ENCODE measurements at regions not wholly inside any gene's neighbourhood (a gene's known extent, or its start where the extent isn't known, plus 50 kb on each side); places are given as distances from the start of the nearest gene placed in this dataset.
A peak's percentile ranks its signal among the peaks of the same experiment; 100 is the strongest.
"Not testable (repeated sequence)": the region's sequence is repeated elsewhere in the genome, so short reads cannot be mapped to it uniquely, and the experiment has no call there.

DNA sequence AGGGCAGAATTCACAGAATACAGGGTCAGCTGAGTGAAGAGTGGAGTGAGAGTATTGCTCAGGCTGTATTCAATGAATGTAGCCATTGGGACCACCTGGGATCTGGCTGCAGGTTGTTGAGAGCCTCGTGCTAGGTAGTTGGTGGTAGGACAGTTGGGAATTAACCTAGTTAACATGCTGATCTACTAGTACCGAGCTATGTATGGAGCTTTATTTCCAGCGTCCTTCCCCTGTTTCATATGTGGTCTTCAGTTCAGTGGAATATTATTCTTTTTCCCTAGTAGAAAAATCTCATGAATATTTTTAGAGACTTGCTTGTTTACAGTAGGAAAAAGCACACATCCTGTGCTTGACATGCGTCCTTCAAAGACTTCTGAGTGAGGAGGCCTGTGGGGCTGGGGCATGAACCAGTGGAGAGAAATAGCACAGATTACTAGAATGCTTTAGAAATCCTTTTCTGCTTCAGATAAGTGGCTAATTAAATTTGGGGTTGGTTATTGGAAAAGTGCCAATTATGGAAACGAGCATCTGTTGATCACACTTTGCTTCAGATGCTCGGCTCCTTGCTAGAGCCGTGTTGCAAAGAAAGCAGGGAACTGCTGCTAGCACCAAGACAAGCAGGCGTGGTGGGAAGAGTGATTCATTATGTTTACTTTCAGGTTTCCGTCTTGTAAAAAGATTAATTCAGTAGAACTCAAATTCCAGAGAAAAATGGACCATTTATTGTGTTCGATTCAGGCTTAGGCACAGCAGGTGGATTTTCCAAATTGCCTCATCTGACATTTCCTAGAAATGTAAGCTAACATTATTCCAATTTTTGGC is 53.6 kb downstream of the ARF6 start:
- peak; percentile 28 for DNase-seq

DNA sequence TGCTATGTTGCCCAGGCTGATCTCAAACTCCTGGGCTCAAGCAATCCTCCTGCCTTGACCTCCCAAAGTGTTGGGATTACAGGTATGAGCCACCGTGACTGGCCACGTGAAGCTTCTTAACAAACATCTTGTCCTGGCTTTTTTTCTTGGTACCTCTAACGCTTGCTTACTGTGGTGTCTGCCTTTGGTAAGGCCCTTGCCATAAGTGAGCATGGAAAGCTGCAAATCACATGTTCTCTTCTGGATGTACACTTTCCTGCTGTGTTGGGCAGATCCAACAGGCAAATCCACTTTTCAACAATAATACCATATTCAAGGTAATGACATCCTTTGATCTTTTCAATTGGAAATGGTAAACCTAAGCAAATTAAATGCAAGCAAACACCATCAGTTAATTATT is 54.6 kb downstream of the ARF6 start:
- DNase-seq = no peak

DNA sequence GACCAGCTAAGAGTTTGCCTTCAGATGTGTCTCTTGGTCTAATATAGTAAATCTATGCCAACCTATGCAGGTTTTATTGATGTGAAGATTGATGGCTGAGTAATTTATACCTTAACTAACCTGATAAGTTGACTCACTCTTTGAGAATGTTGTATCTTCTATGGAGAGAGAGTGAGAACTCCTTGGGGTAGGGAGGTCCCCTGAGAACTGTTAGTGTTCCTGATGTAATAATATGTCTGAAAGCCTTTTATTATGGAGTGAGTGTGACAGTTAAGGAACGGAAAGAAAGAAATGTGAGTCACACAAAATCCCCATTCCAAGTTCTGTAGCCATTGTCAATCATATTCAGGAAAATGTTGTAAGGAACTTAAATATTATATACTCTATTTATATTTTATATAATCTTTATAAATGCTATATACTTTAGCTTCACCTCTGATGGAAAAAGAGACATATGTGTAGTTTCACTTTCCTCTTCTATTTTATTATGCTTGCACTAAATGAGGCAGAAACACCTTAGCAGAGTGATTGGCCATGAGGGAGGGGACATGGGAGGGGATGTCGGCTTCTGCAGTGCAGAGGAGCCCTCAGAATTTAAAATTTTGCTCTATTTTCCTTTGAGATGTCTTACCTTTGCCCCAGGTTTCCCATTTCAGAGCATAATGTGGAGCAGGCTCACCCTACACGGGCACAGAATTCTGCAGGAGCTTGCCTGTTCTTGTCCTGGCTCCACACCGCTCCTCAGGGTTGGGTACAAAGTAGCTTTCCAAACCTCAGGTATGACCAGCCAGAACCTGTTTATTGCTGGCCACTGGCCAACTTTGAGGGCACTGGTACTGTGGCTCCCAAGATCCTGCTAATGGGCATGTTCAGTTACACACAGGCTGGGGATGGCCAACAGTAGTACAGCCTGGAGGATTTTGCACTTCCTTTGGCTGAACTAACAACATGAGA is 57.7 kb downstream of the ARF6 start:
- no peak for DNase-seq

DNA sequence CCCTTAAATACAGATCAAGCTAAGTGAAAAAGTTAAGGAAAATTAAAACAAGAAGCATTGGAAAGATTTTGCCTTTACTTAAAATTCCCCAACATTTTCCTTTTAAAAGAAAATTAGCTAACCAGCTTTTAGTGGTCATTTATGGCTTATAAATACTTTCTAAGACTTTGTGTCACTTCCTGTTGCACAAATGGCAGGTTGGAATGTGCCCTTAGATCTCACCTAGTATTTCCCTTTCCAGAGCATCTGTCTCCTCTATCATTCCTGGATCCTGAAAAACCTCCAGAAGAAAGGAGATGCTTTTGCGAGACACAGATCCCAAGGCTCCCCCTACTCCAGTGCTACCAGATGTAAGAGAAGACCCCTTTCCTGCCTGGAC is 58.3 kb downstream of the ARF6 start:
- no peak for DNase-seq

DNA sequence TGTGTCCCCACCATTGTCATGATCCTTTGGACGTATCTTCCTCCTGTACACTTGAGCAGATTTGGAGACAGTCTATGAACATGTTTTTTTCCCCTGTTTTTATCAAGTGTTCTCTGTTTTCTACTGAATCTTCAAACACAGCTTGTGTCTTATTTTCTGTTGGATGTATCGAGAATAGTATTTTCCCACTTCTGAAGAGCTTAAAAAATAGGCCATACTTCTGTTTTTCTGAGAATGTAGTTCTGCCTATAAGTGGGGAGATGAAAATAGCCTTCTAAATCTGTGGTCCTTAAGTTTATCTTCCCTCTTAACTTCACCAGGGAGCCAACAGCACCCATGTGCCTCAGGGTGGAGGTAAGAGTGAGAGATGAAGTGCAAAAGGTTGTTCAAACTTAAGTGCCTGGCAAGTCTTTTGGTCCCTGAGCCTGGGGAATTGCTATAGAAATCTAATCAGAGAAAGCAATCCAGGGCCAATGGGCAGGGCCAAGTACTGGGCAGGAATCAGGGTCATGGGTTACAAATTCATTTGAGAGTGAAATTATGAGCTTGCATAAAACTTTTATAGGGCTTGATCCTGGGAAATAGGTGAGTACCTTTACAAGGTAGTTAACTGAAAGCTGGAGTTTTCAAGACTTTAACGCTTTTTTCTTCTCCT is 58.9 kb downstream of the ARF6 start:
- no peak for DNase-seq

DNA sequence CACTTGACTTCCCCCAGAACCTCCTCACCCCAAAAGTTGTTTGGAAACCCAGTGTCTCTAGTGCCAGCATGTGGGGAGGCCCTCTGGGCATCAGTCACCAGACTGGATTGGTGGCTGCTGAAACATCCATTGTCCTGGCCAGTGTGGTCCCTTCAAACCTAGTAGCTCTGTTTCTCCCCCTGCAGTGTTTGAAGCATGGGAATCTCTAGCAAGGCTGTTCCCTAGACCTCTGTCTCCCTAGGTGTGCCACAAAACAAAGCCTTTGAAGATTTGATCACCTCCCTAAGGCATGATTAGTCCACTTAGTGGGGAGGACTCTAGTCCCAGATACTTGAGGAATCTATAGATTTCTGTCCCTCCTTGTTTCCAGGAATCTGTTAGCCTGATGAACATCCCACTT is 60.3 kb downstream of the ARF6 start:
- DNase-seq = no peak

DNA sequence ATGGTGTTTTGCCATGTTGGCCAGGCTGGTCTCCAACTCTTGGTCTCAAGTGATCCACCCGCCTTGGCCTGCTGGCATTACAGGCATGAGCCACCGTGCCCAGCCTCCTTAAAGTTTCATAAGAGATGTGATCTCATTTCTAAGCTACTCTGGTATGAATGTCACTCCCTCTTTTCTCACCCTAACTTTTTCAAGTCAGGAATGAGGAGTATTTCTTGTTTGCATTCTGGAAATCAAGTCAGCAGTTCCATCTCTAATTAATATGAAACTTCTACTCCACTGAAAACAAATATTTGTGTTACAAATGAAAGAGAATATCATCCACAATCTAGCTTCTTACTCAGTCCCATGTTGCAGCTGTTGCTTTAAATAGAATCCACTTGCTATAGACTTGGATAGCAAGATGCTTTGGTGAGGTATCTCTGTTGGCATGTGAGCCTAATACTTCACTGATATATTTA is 61.3 kb downstream of the ARF6 start:
- no peak for DNase-seq

DNA sequence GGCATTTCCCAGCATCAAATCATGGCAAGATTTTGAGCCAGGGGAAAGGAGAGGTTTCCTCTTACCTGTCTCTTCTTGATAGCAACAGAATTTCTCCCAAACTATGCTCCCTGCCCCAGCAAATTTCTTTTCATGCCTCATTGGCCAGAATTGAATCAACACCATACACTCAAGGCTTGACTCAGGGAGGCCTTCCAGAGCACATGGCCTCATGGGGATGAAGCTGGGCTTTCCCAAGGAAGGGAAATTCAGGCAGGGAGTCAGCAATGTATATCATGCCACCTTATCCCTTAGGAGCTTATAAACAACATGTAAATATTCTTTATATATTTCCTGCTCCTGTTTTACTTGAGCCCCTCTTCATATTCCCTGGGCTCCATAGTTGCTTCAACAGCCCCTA is 62.1 kb downstream of the ARF6 start:
- no peak for DNase-seq

DNA sequence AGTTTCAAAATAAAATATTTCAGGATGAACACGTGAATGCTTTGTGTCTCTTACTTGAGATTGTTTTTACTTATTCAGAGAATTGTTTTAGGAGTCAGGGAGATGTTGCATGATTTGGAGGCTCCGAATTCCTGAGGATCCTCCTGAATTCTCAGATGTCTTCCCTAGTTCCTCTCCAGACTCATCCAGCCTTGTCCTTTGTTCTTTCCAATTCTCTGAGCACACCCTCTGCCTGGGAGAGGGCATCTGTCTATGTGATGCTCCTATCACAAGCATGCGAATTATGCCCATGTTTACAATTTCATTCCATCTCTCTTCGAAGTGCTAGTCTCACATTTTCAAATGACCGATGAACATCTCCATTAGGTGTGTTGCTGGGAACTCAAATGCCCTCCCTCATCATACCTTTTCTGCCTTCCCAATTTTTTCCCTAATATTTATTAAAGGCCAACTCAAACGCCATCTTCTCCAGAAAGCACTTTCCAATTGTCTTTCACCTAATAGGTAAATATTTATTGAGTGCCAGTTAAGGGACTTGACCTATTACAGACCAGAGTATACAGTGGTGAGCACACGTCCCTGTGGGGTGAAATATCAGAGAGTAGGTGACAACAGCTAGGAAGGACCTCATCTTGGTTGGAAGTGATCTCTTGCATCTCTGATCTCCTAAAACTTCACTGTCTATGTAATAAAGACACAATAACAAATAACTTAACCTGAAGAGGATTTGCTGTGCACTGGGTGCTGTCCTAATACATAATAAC is 64.4 kb downstream of the ARF6 start:
- DNase-seq = no peak

DNA sequence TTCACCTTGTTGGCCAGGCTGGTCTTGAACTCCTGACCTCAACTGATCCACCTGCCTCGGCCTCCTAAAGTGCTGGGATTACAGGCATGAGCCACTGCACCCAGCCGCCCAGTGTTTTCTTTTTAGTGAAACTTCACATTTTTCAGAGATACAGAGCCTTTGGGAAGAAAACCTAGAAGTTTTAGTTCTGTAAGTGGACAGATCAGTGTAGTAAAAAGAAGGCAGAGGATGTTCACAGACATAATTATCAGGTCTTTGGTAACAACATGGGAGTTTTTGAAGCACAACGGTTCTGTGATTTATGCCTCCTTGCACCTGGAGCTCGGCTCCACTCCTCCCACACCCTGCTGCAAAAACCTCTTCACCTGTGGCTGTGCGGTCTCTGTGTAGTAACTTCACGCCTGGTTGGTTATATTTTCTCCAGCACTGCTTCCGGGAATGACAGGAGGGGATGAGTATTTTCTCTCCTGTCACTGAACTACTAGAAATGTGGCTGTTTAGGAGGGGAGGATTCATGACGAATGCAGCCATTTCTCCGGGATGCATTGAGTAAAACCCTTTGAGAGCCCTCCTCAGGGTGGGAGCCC is 67.0 kb downstream of the ARF6 start:
- no peak for DNase-seq

DNA sequence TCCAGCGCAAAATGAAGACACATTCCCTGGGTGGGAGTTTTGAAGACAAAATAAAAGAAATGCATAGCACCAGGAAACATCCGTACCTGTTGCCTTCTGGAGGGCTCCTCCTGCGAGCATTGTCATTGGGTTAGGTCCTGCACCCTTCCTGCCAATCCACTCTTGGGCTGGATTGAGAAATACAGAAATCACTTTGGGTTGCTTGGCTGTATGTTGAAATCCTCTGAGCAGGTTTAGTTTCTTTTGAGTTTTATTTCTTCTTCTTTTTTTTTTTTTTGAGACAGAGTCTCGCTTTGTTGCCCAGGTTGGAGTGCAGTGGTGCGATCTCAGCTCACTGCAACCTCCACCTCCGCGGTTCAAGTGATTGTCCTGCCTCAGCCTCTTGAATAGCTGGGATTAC is 67.6 kb downstream of the ARF6 start:
- no peak for DNase-seq

DNA sequence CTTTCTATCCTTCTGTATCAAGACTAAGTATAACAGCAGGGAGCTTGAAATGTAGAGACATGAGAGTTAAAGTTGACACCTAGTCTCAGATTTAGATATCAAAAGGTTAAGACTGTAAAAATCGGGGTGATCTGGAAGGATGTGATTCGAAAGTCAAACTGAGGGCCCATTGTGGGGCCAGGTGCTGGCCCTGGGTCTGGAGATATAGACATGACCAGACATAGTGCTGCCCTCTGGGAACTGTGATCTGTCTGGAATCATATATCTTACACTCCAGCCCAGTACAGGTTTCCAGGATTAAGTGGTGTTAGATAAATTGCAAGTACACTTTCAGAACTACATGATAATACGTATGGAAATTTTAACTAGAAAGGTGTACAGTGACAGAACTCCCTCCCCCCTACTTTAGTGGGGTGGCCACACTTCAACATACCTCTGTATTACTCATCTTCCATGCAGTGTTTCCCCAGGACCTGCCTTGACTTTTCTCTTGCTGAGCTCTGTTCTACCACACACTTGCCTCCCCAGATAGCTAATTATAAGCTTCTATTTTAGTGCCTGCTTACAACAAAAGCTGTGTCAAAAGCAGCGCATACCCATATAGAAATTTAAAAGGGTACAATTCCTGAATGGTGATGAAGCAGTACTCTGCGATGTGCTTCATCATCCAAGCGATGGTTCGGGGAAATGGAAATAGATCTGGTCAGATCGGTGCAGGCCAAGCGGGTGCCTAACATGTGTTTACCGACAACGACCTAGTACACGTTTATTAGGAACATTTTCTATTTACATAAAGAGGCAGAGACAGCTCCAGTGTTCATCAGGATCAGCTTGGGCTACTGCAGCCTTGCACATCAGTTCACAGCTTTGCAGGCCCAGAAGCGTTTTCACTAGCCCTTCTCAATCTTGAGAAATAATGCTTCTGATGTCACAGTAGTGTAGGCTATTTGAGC is 68.7 kb downstream of the ARF6 start:
- no peak for DNase-seq

DNA sequence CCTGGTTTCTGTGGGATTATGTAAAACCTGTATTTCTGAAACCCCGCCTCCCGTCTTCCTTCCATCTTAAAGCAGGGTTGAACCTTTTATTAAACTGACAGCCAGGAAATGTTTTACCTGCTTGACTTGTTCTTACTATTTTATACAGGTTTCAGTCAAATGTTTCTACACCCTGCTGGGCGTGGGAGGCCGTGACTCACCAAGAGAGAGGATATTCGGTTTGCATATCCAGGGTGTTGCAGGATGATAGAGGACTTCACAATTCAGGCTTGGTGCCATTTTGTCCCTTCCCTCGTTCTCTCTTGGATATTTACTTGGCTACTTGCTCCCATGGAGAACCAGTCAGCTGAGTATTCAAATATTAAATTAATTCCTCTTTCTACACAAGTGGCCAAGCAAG is 69.7 kb downstream of the ARF6 start:
- DNase-seq = no peak

DNA sequence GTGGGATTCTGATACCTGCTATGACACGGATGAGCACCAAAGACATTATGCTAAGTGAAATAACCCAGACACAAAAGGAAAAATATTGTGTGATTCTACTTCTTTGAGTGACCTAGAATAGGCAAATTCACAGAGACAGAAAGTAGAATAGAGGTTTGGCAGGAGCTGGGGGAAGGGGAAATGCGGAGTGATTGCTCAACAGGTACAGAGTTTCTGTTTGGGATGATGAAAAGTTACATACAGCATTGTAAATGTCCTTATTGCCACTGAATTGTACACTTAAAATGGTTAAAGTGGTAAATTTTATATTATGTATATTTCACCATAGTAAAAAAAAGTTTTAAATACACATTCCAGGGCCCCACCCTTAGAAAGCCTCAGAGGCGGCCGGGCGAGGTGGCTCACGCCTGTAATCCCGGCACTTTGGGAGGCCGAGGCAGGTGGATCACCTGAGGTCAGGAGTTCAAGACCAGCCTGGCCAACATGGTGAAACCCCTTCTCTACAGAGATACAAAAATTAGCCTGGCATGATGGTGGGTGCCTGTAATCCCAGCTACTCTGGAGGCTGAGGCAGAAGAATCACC is 72.3 kb downstream of the ARF6 start:
- DNase-seq = not testable (repeated sequence)

DNA sequence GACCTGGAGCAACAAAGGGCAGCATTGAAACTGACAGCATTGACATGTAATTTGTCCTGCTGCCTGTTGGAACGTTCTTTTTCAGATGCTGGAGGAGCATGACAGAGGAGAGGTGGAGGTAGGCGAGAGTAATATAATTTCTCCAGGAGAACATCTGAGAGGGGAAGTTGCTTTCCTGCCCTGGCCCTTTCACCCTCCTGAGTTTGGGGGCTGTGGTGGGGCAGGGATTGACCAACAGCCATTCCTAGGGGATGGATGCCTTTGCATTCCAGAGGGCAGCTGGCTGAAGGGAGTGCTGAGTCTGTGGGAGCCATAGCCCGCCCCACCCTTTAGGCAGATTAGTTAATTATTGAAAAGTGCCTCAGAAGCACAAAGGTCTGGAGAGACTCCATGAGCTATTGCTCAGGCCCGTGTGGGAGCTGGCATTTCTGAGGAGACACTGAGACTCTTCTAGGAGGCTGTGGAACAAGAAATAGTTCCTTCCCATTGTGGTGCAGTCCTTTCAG is 73.5 kb downstream of the ARF6 start:
- no peak for DNase-seq

DNA sequence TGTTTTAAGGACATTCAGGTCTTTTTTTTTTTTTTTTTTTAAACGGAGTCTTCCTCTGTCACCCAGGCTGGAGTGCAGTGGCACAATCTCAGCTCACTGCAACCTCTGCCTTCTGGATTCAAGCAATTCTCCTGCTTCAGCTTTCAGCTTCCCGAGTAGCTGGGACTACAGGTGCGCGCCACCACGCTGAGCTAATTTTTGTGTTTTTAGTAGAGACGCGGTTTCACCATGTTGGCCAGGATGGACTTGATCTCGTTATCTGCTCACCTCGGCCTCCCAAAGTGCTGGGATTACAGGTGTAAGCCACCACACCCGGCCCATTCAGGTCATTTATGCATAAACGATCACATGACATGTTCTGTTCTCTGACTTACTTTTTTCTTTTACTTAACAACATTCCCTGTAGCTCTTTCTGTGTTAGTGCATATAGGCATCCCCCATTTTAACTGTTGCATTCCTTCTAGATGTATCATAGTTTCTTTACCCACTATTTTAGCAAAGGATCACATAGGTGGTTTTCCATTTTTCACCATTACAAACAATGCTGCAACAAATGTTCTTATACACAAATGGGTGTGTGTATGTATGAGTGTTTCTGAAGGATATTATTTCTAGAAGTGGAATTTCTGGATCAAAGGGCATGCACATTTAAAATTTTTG is 74.2 kb downstream of the ARF6 start:
- no peak for DNase-seq

DNA sequence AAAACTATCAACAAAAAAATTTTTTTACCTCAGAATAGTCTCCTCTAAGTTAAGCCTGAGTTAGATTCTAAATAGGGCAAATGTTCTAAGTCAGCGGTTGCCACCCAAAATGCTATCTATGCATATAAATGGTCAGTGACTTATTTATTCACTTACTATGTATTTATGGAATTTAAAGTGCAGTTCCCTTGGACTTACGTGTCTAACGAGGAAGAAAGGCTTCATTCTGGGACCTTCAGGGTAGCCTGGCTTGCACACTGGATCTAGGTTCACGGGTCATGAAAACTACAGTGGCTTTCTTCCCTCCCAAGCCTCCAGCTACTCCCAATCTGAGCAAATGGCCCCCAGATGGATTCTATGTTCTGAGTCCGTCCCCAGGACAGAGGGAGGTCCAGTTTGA is 77.1 kb downstream of the ARF6 start:
- no peak for DNase-seq

DNA sequence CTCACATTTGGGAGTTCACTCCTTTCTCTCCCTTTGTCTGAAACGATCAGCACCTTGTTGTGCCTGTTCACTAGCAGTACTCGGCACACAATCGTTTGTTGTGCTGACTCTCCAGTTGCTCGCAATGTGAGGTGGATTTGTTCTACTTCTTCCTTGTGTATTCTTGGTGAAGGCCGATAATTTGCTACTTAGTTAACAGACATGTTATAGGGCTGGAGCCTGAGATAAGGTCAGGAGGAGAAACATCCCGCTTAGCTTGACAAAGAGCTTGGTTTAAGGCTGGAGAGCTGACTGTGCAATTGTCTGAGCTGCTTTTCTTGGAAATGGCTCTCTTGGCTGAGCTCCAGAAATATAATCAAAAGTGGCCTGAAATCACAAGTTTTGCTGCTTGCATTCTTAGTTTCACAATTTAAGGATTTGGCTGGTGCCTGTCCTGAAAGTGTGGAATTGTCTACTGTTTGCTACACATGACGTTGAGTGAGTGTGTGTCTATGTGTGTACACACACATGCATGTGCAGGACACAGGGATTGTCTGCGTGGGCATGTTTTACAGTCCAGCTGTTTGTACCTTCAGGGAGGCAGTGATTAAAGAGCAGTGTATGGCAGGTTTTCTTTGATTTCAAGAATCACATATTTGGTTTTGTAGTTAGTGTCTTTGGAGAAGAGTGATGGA is 77.7 kb downstream of the ARF6 start:
- DNase-seq = no peak
